ENCODE measurements at regions not wholly inside any gene's neighbourhood (a gene's known extent, or its start where the extent isn't known, plus 50 kb on each side); places are given as distances from the start of the nearest gene placed in this dataset.

DNA sequence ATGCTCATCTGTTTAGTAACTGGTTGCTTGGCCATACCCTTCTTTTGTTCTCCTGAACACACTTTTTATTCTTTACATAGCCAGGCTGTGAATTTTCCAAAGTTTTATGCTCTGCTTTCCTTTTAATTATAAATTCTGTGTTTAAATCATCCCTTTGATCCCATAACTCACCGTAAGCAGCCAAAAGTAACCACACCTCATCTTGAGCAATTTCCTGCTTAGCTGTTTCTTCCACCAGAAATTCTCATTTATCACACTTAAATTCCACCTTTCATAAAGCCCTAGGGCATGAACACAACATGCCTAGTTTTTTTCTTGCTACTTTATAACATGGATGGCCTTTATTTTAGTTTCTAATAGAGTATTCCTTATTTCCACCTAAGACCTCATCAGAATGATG lies 510.7 kb downstream of the C12orf50 start:
- Histone ChIP-seq H3K4me1 (ENCODE audit: control insufficient read depth, extremely low read depth, insufficient read depth, low read length) (no peaks in the 10 kb centered on the region), H3K79me2 (ENCODE audit: control insufficient read depth, insufficient read depth, low read length) (no peaks in the 10 kb centered on the region), H3K4me2 (ENCODE audit: insufficient read depth, low read length) (no peak overlapping the region), H4K20me1 (replicated peaks; ENCODE audit: control insufficient read depth, extremely low read depth, insufficient read depth, low read length) (no peaks in the 10 kb centered on the region), H3K9me1 (replicated peaks; ENCODE audit: control insufficient read depth, extremely low read depth, insufficient read depth, low read length) (no peaks in the 10 kb centered on the region), H2AFZ (ENCODE audit: low read depth, low read length) (no peak overlapping the region), H3K9ac (replicated peaks; ENCODE audit: extremely low read depth, insufficient read depth, low read length) (no peak overlapping the region), H3K27ac (ENCODE audit: insufficient read depth, low read depth, low read length) (no peak overlapping the region), H3K27me3 (ENCODE audit: control insufficient read depth in 2 of 2, insufficient read depth in 2 of 2, low read length in 2 of 2) (no peaks in the 10 kb centered on the region), H3K4me3 (replicated peaks in 1 of 3; ENCODE audit: insufficient read depth in 1 of 3, low read depth in 1 of 3, low read length in 3 of 3) (no peak overlapping the region), H3K9me3 (replicated peaks; ENCODE audit: control insufficient read depth, insufficient read depth, low read length) (no peaks in the 10 kb centered on the region), H3K36me3 (ENCODE audit: control insufficient read depth in 2 of 2, extremely low read depth in 1 of 2, insufficient read depth in 2 of 2, low read length in 2 of 2) (no peaks in the 10 kb centered on the region)
- dilution Hi-C loops (cut with MboI; ENCODE audit: extremely low pct_ligation_motif_present, low sequenced_read_pairs) (no loop called here), intact Hi-C loops (cut with micrococcal nuclease) (no loop called here)
- FAIRE-seq = no peak
- no peak for DNase-seq (ENCODE audit: low read depth, low spot score)
- CTCF ChIA-PET = no interaction called here
- TF ChIP-seq, protein P1, sequence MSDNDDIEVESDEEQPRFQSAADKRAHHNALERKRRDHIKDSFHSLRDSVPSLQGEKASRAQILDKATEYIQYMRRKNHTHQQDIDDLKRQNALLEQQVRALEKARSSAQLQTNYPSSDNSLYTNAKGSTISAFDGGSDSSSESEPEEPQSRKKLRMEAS (IDR thresholded peaks at IDR 0.05; ENCODE audit: insufficient read depth, insufficient read length) = no peak
- TF ChIP-seq JUN (IDR thresholded peaks at IDR 0.05; ENCODE audit: borderline replicate concordance, insufficient read depth, insufficient read length, low read depth) (no peak), EZH2 (IDR thresholded peaks at IDR 0.05; ENCODE audit: borderline replicate concordance, low read depth, low read length, severe bottlenecking) (no peak), GATA2 (IDR thresholded peaks at IDR 0.05; ENCODE audit: insufficient read depth, insufficient read length, low read depth, low read length) (no peak), FOS (IDR thresholded peaks at IDR 0.05; ENCODE audit: borderline replicate concordance, insufficient read depth, low read length) (no peak), POLR2A (IDR thresholded peaks at IDR 0.05; ENCODE audit: low read depth, low read length) (no peak), MYC (IDR thresholded peaks at IDR 0.05; ENCODE audit: low read depth, low read length) (no peak), POLR2AphosphoS5 (IDR thresholded peaks at IDR 0.05; ENCODE audit: insufficient read depth, low read depth, low read length) (no peak)
- TF ChIP-seq, protein P2, sequence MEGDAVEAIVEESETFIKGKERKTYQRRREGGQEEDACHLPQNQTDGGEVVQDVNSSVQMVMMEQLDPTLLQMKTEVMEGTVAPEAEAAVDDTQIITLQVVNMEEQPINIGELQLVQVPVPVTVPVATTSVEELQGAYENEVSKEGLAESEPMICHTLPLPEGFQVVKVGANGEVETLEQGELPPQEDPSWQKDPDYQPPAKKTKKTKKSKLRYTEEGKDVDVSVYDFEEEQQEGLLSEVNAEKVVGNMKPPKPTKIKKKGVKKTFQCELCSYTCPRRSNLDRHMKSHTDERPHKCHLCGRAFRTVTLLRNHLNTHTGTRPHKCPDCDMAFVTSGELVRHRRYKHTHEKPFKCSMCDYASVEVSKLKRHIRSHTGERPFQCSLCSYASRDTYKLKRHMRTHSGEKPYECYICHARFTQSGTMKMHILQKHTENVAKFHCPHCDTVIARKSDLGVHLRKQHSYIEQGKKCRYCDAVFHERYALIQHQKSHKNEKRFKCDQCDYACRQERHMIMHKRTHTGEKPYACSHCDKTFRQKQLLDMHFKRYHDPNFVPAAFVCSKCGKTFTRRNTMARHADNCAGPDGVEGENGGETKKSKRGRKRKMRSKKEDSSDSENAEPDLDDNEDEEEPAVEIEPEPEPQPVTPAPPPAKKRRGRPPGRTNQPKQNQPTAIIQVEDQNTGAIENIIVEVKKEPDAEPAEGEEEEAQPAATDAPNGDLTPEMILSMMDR (IDR thresholded peaks at IDR 0.05; ENCODE audit: extremely low read depth in 1 of 2, insufficient read depth in 1 of 2, low read depth in 1 of 2, low read length in 2 of 2) = no peak
- BruUV-seq (replicated peaks) = no TSS peak
- POLR2A ChIA-PET = no interaction called here

Data from endothelial cell of umbilical vein (primary cell).